Ovary (tissue), 7 donors: ENCODE measurements at regions not wholly inside any gene's neighbourhood (a gene's known extent, or its start where the extent isn't known, plus 50 kb on each side); places are given as distances from the start of the nearest gene placed in this dataset.

Experiments
- DNase-seq, 5 donors: peaks; one replicate each; pipeline ENCODE4 v3.0.0-alpha.2; 2019 to 2020
- H3K27ac ChIP-seq, 2 donors: fragments of 200-600 bp; one replicate each; pipeline versions ENCODE4 v1.5.1 to v1.8.0; 2019 to 2022
- H3K27me3 ChIP-seq: fragments of 200-600 bp; one replicate; pipeline ENCODE4 v1.8.0; 2022
- H3K36me3 ChIP-seq: fragments of 200-600 bp; sonication (generic); one replicate; pipeline ENCODE4 v1.5.1; 2019
- H3K4me1 ChIP-seq: one replicate; pipeline ENCODE4 v1.8.1; 2013; ENCODE audit warnings: mild to moderate bottlenecking, moderate library complexity; ENCODE audit not compliant: insufficient read depth
- H3K4me3 ChIP-seq: fragments of 200-600 bp; sonication (generic); one replicate; pipeline ENCODE4 v1.5.1; 2017
- H3K9me3 ChIP-seq, 2 donors: fragments of 200-600 bp in 1 of 2; sonication (generic) in 1 of 2; one replicate each; pipeline versions ENCODE4 v1.5.1 to v1.8.1; 2013 to 2019; ENCODE audit warnings: mild to moderate bottlenecking in 1 of 2, moderate library complexity in 1 of 2
- CTCF ChIP-seq, 3 donors: fragments of 450-650 bp in 2 of 3; fragments of 200-600 bp in 1 of 3; IDR thresholded peaks; one replicate each; pipeline versions ENCODE4 v1.5.1 to v1.8.0; 2016 to 2022; ENCODE audit warnings: antibody characterized with exemption in 3 of 3, mild to moderate bottlenecking in 1 of 3
- EP300 ChIP-seq: sonication (generic); formaldehyde crosslinking; IDR thresholded peaks from one replicate; pipeline ENCODE4 v1.6.1; 2017; ENCODE audit warnings: antibody characterized with exemption
- POLR2A ChIP-seq: fragments of 450-650 bp; IDR thresholded peaks from one replicate; pipeline ENCODE4 v1.6.1; 2017; ENCODE audit warnings: antibody characterized with exemption, mild to moderate bottlenecking, moderate library complexity
- WGBS, 3 donors: extraction: QIAGEN DNeasy Blood & Tissue Kit in 1 of 3; methylation state at CpG; one replicate each; pipeline versions ENCODE4 v1.1.5 to v1.1.7; 2013 to 2017; 5-methylcytosine and 5-hydroxymethylcytosine counted together
- intact Hi-C, 4 donors: fragments of 100-400 bp; cut with DNase I; formaldehyde crosslinking; loops; one replicate each; pipeline versions ENCODE4 v1.11.0 to v1.15.1; 2022 to 2023
- donor health status: DM: no; HTN: no; CAD: no; lungs with moderate emphysema.
- donor health status: DM: no; HTN: no; CAD: no.
- donor health status: Bipolar disorder and iron deficiency.
- donor health status: DM: no; HTN: no; CAD: no.
- donor health status: DM: yes; HTN: yes; CAD: no.

- intact Hi-C loops = no loop called here
Measured at GRCh38 chr5:167036585-167036984, 1254.9 kb upstream of the WWC1 start.

GRCh38 chr5:167049043-167049663 lies 1242.3 kb upstream of the WWC1 start:
- peak in 2 of 3 donors; percentile 21 to 38 for TF ChIP-seq CTCF (IDR thresholded peaks at IDR 0.05)
- TF ChIP-seq POLR2A = no peak
- TF ChIP-seq EP300 = no peak
- intact Hi-C loops = no loop called here
- H3K36me3 ChIP-seq = no peaks in the 10 kb centered on the region
- H3K9me3 ChIP-seq = no peaks in the 10 kb centered on the region
- H3K4me1 ChIP-seq = no peaks in the 10 kb centered on the region
- peak in 1 of 5 donors; percentile 37 for DNase-seq
- WGBS, 3 donors = 29 to 36% (median 31%) methylated on average over 7 of the region's 7 CpGs
- no peaks in the 10 kb centered on the region for H3K27me3 ChIP-seq
- H3K27ac ChIP-seq = no peak overlapping the region
- H3K4me3 ChIP-seq = no peak overlapping the region

More at GRCh38 chr5:167036585-167036984, 1254.9 kb upstream of the WWC1 start:
- H3K4me1 ChIP-seq = no peaks in the 10 kb centered on the region
- no peak overlapping the region for H3K27ac ChIP-seq
- no peaks in the 10 kb centered on the region for H3K9me3 ChIP-seq
- WGBS, 3 donors = 85 to 93% (median 87%) methylated on average over 4 of the region's 4 CpGs
- DNase-seq = no peak
- H3K4me3 ChIP-seq = no peak overlapping the region
- H3K27me3 ChIP-seq = no peaks in the 10 kb centered on the region
- H3K36me3 ChIP-seq = no peaks in the 10 kb centered on the region
- TF ChIP-seq CTCF (IDR thresholded peaks at IDR 0.05) = no peak
- no peak for TF ChIP-seq EP300
- no peak for TF ChIP-seq POLR2A

- TF ChIP-seq EP300 = no peak
- no peak for TF ChIP-seq CTCF (IDR thresholded peaks at IDR 0.05)
- no peak for TF ChIP-seq POLR2A
- H3K27me3 ChIP-seq = no peaks in the 10 kb centered on the region
- no peaks in the 10 kb centered on the region for H3K36me3 ChIP-seq
- intact Hi-C loops = no loop called here
- no peak overlapping the region for H3K27ac ChIP-seq
- no peak for DNase-seq
- WGBS, 3 donors = 92 to 95% (median 94%) methylated on average over 10 of the region's 10 CpGs
- no peaks in the 10 kb centered on the region for H3K9me3 ChIP-seq
- no peaks in the 10 kb centered on the region for H3K4me1 ChIP-seq
- no peak overlapping the region for H3K4me3 ChIP-seq
Measured at GRCh38 chr5:167049771-167050567, 1241.5 kb upstream of the WWC1 start.

GRCh38 chr5:167050568-167051401 lies 1240.7 kb upstream of the WWC1 start:
- Histone ChIP-seq H3K36me3 (no peaks in the 10 kb centered on the region), H3K4me3 (no peak overlapping the region), H3K9me3 (no peaks in the 10 kb centered on the region), H3K4me1 (no peaks in the 10 kb centered on the region), H3K27ac (no peak overlapping the region), H3K27me3 (no peaks in the 10 kb centered on the region)
- no peak for DNase-seq
- intact Hi-C loops = no loop called here
- 68 to 73% (median 71%) methylated on average over 8 of the region's 8 CpGs for WGBS, 3 donors
- no peak for TF ChIP-seq CTCF (IDR thresholded peaks at IDR 0.05)
- TF ChIP-seq POLR2A = no peak
- no peak for TF ChIP-seq EP300
